IPS-18a (cell line): ENCODE measurements at regions not wholly inside any gene's neighbourhood (a gene's known extent, or its start where the extent isn't known, plus 50 kb on each side); places are given as distances from the start of the nearest gene placed in this dataset.

Experiments
- H3K27ac ChIP-seq: one replicate; pipeline ENCODE4 v1.5.1; 2013; ENCODE audit warnings: low read length
- H3K27me3 ChIP-seq: one replicate; pipeline ENCODE4 v1.6.1; 2013; ENCODE audit warnings: mild to moderate bottlenecking, low read length; ENCODE audit not compliant: control insufficient read depth, insufficient read depth
- H3K36me3 ChIP-seq: one replicate; pipeline ENCODE4 v1.6.1; 2013; ENCODE audit warnings: low read depth, low read length; ENCODE audit not compliant: control insufficient read depth
- H3K4me1 ChIP-seq: one replicate; pipeline ENCODE4 v1.6.1; 2013; ENCODE audit warnings: low read depth, low read length; ENCODE audit not compliant: control insufficient read depth
- H3K4me3 ChIP-seq: one replicate; pipeline ENCODE4 v1.5.1; 2013; ENCODE audit warnings: low read length
- H3K9ac ChIP-seq: one replicate; pipeline ENCODE4 v1.6.1; 2013; ENCODE audit warnings: mild to moderate bottlenecking, low read length, moderate library complexity
- H3K9me3 ChIP-seq: one replicate; pipeline ENCODE4 v1.6.1; 2013; ENCODE audit warnings: low read depth, low read length; ENCODE audit not compliant: control insufficient read depth

DNA sequence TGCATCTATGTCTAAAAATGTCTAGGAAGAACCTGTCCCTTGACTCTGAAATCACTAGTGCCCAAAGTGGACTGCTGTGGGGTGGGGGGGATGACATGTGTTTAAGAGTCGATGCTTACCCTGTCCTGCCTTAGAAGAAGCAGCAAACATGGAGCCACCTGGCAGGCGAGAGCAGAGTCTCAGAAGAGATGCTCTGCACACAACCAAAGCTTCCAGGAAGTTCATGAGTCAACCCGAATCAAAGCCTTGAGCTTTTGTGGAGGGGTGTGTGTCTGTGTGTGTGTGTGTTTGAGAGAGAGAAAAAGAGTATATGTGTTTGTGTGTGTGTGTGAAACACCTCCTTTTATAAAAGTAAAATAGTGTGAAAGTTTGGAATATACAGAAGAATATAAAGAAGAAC lies 269.9 kb downstream of the ALDH8A1 start:
- Histone ChIP-seq H3K9ac (no peak overlapping the region), H3K36me3 (no peaks in the 10 kb centered on the region), H3K27me3 (no peaks in the 10 kb centered on the region), H3K27ac (no peak overlapping the region), H3K9me3 (no peaks in the 10 kb centered on the region), H3K4me1 (peaks cover 4% of the 10 kb centered on the region), H3K4me3 (no peak overlapping the region)

DNA sequence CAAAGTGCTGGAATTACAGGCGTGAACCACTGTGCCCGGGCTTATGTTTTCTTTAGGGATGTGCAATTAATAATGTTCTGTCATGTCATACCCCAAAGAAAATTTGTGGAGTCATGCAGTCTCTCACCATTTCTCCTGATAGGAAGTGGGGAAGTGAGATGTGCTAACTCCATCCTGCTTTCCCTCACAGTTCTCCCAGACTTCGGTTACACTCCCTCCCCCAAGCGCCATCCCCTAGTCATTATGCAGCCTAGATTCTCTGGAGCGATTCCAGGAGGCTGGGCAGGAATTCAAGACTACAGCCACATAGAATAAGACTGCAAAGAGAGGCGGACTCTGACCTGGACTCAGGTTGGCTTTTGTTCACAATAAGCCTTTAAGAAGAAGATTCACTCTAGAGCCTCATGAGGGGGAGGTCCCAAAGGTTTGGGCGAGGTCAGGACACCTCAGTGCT lies 271.4 kb downstream of the ALDH8A1 start:
- Histone ChIP-seq H3K4me3 (no peak overlapping the region), H3K9me3 (no peaks in the 10 kb centered on the region), H3K27me3 (no peaks in the 10 kb centered on the region), H3K27ac (no peak overlapping the region), H3K4me1 (peaks cover 11% of the 10 kb centered on the region), H3K36me3 (no peaks in the 10 kb centered on the region), H3K9ac (no peak overlapping the region)

DNA sequence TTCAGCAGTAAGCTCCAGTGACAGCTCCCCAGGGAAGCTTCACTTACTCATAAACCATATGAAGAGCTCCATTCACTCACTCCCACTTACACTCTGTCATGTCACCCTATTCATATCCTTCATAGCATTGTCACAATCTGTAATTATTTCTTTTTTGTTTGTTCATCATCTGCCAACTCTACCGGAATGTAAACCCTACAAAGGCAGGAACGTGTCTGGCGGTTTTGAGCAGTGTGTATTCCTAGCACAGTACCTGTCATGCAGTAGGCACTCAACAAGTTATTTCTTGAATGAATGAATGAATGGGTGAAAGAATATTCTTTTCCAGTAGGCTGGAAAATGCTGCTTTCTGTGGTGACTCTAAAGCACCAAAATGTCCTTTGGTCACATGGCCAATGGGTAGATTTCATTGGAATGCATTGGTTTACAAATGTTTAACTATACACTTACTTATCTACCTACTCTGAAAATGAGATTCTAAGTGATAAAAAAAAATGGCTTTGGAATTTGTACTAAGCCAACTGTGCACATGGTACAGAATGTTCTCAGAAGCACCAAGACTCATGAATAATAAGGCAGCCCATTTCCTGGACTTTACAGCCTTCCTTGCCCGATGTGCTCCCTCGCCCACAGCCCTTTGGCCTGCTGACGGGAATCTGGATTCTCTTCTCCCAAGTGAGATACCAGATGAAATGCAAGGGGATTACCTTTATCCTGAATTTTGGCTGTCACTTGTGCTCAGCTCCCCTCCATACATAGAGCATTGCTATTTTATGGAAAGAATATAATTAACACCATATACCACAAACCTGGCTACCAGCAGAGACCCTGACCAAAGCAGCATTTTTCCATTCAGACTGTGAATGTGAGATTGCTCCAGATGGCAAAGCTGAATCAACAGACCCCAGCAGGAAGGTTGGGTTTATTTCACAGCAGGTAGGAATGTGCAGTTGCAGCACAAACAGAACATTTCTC lies 273.3 kb downstream of the ALDH8A1 start:
- Histone ChIP-seq H3K27ac (no peak overlapping the region), H3K9me3 (no peaks in the 10 kb centered on the region), H3K36me3 (no peaks in the 10 kb centered on the region), H3K27me3 (no peaks in the 10 kb centered on the region), H3K4me1 (peaks cover 11% of the 10 kb centered on the region), H3K9ac (no peak overlapping the region), H3K4me3 (no peak overlapping the region)

DNA sequence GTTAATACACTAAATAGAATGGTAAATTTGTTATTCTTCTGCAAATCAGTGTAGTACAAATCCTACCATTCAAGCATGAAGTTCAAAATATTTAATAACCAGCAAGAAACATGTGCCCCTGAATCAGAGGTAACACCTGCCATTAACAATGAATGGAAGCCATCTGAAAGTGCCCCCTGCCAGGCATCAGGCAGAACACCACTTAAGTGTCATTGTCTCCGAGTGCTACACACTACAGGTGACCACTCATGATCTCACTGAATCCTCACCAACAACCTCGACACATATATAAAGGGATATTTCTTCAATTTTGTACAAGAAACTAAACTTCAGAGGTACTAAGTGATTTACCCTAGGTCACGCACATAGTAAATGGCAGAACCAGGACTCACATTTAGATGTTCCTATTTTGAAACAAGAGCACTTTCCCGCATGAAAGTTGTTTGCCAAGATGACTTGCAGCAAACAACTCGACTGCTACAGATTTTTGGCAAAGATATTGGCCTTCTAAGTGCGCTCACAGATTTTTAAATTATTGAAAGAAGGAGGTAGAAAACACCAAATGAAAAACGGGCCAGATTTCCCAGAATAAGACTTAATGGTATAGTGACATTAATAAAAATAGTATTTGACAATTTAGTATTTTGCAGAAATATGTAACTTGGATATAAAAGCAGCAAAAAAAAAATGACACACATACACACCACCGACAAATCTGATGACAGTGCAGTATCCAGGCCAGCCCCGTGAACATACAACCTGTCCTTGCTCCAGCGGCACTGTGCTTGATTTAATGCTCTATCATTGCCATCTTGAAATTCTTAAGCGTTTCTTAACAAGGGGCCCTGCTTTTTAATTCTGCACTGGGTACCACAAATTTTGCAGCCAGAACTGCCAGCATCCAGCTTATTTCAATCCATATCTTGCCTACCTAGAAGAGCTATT lies 274.5 kb downstream of the ALDH8A1 start:
- H3K27ac ChIP-seq: no peak overlapping the region

DNA sequence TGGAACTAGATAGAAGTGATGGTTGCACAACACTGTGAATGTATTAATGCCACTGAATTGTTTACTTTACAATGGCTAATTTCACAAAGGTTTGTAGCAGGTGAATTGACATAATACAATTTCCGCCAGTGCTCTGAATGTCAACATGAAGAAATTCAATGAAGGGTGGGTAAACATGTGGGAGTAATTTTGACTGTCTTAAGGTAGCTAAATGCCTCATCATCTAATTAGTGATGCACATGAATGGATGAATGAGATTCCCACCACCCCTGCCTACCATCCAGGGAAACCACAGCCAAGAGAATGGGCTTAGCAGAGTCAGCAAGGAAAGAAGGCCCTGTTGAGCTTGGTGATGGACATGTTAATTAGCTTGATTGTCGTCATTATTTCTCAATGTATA lies 275.3 kb downstream of the ALDH8A1 start:
- H3K4me3 ChIP-seq: no peak overlapping the region
- H3K27me3 ChIP-seq: no peaks in the 10 kb centered on the region
- no peak overlapping the region for H3K9ac ChIP-seq
- H3K36me3 ChIP-seq: no peaks in the 10 kb centered on the region
- H3K27ac ChIP-seq: no peak overlapping the region
- H3K9me3 ChIP-seq: no peaks in the 10 kb centered on the region
- H3K4me1 ChIP-seq: peaks cover 11% of the 10 kb centered on the region

More for the DNA sequence above, 274.5 kb downstream of the ALDH8A1 start:
- Histone ChIP-seq H3K36me3 (no peaks in the 10 kb centered on the region), H3K4me1 (peaks cover 11% of the 10 kb centered on the region), H3K9me3 (no peaks in the 10 kb centered on the region), H3K27me3 (no peaks in the 10 kb centered on the region), H3K9ac (no peak overlapping the region), H3K4me3 (no peak overlapping the region)

DNA sequence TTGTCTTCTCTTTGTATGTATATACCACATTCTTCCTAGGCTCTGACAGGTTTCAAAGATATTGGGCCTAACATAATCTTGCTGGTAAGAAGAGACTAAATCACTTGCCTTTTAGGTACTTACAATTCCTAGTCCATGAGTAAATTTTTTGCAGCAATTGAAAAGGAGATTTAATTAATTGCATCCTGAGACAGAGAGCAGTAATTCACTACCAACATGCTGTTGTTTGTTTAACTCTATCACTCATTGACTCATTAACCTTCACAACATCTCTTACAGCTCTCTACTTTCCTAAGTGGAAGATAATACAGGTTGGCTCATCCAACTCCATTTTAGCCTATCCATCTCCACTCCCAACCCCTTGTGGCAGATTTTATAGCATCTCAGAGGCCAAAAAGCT lies 280.4 kb downstream of the ALDH8A1 start:
- Histone ChIP-seq H3K27ac (no peak overlapping the region), H3K4me3 (no peak overlapping the region), H3K9me3 (no peaks in the 10 kb centered on the region), H3K27me3 (no peaks in the 10 kb centered on the region), H3K4me1 (peaks cover under 1% of the 10 kb centered on the region), H3K9ac (no peak overlapping the region), H3K36me3 (no peaks in the 10 kb centered on the region)

DNA sequence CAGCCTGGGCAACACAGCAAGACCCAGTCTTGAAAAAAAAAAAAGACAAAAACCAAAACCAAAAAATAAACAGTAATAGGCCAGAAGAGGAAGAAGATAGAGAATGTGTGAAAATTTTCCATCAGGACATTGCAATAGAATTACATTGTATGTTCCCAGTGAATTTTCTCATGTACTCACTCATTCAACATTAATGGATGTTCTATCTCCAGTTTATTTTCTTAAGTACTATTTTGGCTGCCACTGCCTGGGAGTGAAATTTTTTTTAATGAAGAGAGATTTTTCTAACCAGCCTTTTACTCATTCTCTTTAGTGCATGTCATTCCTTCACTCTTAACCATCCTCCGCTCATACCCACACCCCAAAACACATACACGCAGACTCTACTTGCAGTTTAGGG lies 282.8 kb downstream of the ALDH8A1 start:
- no peak overlapping the region for H3K9ac ChIP-seq
- no peaks in the 10 kb centered on the region for H3K27me3 ChIP-seq
- no peaks in the 10 kb centered on the region for H3K4me1 ChIP-seq
- H3K4me3 ChIP-seq: no peak overlapping the region
- no peaks in the 10 kb centered on the region for H3K9me3 ChIP-seq
- no peaks in the 10 kb centered on the region for H3K36me3 ChIP-seq
- H3K27ac ChIP-seq: no peak overlapping the region

DNA sequence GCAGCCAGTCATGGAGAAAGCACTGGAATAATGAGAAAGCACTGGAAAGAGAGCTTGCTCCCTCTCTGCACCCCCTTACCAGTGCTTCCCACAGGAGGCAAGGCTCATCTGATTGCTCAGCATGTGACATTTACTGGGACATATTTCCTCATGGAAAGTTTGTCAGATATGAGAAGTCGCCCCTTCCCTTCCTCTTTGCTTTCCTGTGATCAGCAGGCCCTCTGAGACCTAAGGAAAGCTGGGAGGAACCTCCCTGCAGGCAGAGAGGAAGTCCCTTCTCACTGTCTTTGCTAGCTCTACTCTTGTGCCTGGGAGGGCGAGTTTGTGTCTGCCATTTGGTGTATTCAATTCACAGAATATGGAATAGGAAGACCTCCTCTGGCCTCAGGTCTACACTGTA lies 283.8 kb downstream of the ALDH8A1 start:
- H3K9ac ChIP-seq: no peak overlapping the region
- H3K27ac ChIP-seq: no peak overlapping the region
- no peaks in the 10 kb centered on the region for H3K4me1 ChIP-seq
- no peaks in the 10 kb centered on the region for H3K36me3 ChIP-seq
- H3K27me3 ChIP-seq: no peaks in the 10 kb centered on the region
- no peak overlapping the region for H3K4me3 ChIP-seq
- H3K9me3 ChIP-seq: no peaks in the 10 kb centered on the region

DNA sequence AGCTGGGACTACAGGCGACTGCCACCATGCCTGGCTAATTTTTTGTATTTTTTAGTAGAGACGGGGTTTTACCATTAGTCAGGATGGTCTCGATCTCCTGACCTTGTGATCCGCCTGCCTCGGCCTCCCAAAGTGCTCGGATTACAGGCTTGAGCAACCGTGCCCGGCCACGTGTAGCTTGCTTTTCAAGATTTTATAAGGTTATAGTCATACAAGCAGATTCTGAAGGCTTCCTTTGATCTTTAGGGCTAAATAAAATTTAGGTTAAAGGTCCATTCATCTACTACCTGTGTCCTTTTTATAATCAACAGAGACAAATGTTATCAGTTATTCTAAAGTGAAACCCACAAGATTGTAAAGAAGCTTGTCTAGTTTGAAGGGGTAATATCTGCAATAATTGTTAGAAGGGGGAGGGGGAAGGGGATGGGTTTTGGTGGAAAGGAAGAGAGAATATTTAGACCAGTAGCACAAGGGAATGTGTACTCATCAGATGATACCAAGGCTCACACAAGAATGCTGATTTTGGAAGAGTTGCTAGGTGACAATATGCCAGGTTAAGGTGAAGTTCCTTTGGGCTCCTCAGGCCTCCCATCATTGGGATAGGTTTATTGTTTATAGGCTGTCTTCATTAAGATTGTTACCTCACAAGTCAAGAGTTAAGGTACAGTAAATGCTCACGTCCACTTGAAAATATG lies 284.7 kb downstream of the ALDH8A1 start:
- no peaks in the 10 kb centered on the region for H3K4me1 ChIP-seq
- H3K9ac ChIP-seq: no peak overlapping the region
- H3K4me3 ChIP-seq: no peak overlapping the region
- H3K27me3 ChIP-seq: no peaks in the 10 kb centered on the region
- H3K9me3 ChIP-seq: no peaks in the 10 kb centered on the region
- H3K36me3 ChIP-seq: no peaks in the 10 kb centered on the region
- H3K27ac ChIP-seq: no peak overlapping the region

DNA sequence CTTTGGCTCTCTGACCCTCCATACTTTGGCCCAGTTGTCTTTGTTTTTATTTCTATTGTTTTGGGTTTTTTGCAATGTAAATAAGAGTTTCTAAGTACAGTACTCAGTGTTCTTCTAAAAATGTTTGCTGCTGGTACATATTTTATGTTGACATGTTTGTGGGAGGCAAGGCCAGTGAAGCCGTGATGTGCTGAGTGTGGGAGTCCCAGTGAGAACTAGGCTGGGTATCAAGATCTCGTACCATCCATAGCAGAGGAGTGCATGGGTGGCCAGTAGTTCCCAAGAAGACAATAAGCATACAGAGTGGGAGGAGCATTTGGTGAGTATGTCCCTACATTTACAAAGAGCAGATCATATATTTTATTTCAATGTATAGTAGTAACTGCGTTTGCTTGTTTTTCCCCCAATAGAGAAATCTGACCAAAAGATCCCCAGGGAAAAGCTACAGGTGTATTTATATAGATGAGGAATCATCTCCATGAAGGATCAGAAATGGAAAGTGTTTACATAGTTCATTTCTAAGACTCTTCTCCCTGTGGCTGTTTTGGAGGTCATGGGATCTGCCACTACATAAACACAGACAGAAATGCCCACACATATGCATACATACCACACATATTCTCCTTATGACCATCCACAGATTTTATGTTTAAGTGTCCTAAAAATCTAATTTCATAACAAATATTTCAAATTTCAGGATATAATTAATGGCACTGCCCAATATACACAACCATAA lies 285.9 kb downstream of the ALDH8A1 start:
- no peak overlapping the region for H3K9ac ChIP-seq
- no peak overlapping the region for H3K4me3 ChIP-seq

More for the DNA sequence above, 285.9 kb downstream of the ALDH8A1 start:
- Histone ChIP-seq H3K27me3 (no peaks in the 10 kb centered on the region), H3K4me1 (no peaks in the 10 kb centered on the region), H3K27ac (no peak overlapping the region), H3K9me3 (no peaks in the 10 kb centered on the region), H3K36me3 (no peaks in the 10 kb centered on the region)
